Uterus (tissue), 2 donors: ENCODE measurements at regions not wholly inside any gene's neighbourhood (a gene's known extent, or its start where the extent isn't known, plus 50 kb on each side); places are given as distances from the start of the nearest gene placed in this dataset.

Source experiments
- CTCF ChIP-seq, 4 experiments: fragments of 200-600 bp in 2 of 4; fragments of 450-650 bp in 2 of 4; sonication (generic) in 2 of 4; IDR thresholded peaks; one replicate each; pipeline ENCODE4 v1.5.1; 2016 to 2019; ENCODE audit warnings: antibody characterized with exemption in 4 of 4, mild to moderate bottlenecking in 2 of 4, moderate library complexity in 1 of 4
- POLR2A ChIP-seq, 2 donors: fragments of 450-650 bp; IDR thresholded peaks; one replicate each; pipeline ENCODE4 v1.6.1; 2016; ENCODE audit warnings: antibody characterized with exemption in 2 of 2, mild to moderate bottlenecking in 1 of 2, moderate library complexity in 1 of 2

- TF ChIP-seq CTCF (IDR thresholded peaks at IDR 0.05): no peak
- TF ChIP-seq POLR2A (IDR thresholded peaks at IDR 0.05): no peak
Observed at GRCh38 chr15:68877626-68878025, 52.7 kb upstream of the SPESP1 start.
